ENCODE measurements at regions not wholly inside any gene's neighbourhood (a gene's known extent, or its start where the extent isn't known, plus 50 kb on each side); places are given as distances from the start of the nearest gene placed in this dataset.
A peak's percentile ranks its signal among the peaks of the same experiment; 100 is the strongest.
"Not testable (repeated sequence)": the region's sequence is repeated elsewhere in the genome, so short reads cannot be mapped to it uniquely, and the experiment has no call there.

GRCh38 chr9:86614871-86615849 lies 260.9 kb upstream of the TUT7 start:
- no peak overlapping the region for H3K4me3 ChIP-seq (ENCODE audit: control insufficient read depth, low read depth, low read length)
- peak; percentile 81 for DNase-seq (ENCODE audit: low read depth)
- peak; percentile 57 for TF ChIP-seq CTCF (IDR thresholded peaks at IDR 0.05; ENCODE audit: control insufficient read depth, insufficient read depth, low read depth, low read length, missing control alignments)

GRCh38 chr9:86613943-86614342 lies 259.7 kb upstream of the TUT7 start:
- H3K4me3 ChIP-seq (ENCODE audit: control insufficient read depth, low read depth, low read length): no peak overlapping the region
- no peak for TF ChIP-seq CTCF (IDR thresholded peaks at IDR 0.05; ENCODE audit: control insufficient read depth, insufficient read depth, low read depth, low read length, missing control alignments)
- no peak for DNase-seq (ENCODE audit: low read depth)

- not testable (repeated sequence) for H3K4me3 ChIP-seq (ENCODE audit: control insufficient read depth, low read depth, low read length); DNase-seq (ENCODE audit: low read depth)
Measured at GRCh38 chr9:86611534-86611933, 257.3 kb upstream of the TUT7 start.

GRCh38 chr9:86605303-86605702 lies 251.1 kb upstream of the TUT7 start:
- no peak for TF ChIP-seq CTCF (IDR thresholded peaks at IDR 0.05; ENCODE audit: control insufficient read depth, insufficient read depth, low read depth, low read length, missing control alignments)
- DNase-seq (ENCODE audit: low read depth): no peak
- H3K4me3 ChIP-seq (ENCODE audit: control insufficient read depth, low read depth, low read length): no peak overlapping the region

GRCh38 chr9:86604741-86605140 lies 250.5 kb upstream of the TUT7 start:
- no peak for TF ChIP-seq CTCF (IDR thresholded peaks at IDR 0.05; ENCODE audit: control insufficient read depth, insufficient read depth, low read depth, low read length, missing control alignments)
- DNase-seq (ENCODE audit: low read depth): peak; percentile 83
- no peak overlapping the region for H3K4me3 ChIP-seq (ENCODE audit: control insufficient read depth, low read depth, low read length)

- DNase-seq (ENCODE audit: low read depth): no peak
- no peak for TF ChIP-seq CTCF (IDR thresholded peaks at IDR 0.05; ENCODE audit: control insufficient read depth, insufficient read depth, low read depth, low read length, missing control alignments)
- H3K4me3 ChIP-seq (ENCODE audit: control insufficient read depth, low read depth, low read length): no peak overlapping the region
Measured at GRCh38 chr9:86602715-86603114, 248.5 kb upstream of the TUT7 start.

GRCh38 chr9:86601697-86602096 lies 247.5 kb upstream of the TUT7 start:
- TF ChIP-seq CTCF (IDR thresholded peaks at IDR 0.05; ENCODE audit: control insufficient read depth, insufficient read depth, low read depth, low read length, missing control alignments): no peak
- no peak overlapping the region for H3K4me3 ChIP-seq (ENCODE audit: control insufficient read depth, low read depth, low read length)
- no peak for DNase-seq (ENCODE audit: low read depth)

Measured in AG09309 (cell line).